ENCODE measurements at regions not wholly inside any gene's neighbourhood (a gene's known extent, or its start where the extent isn't known, plus 50 kb on each side); places are given as distances from the start of the nearest gene placed in this dataset.
A peak's percentile ranks its signal among the peaks of the same experiment; 100 is the strongest.

DNA sequence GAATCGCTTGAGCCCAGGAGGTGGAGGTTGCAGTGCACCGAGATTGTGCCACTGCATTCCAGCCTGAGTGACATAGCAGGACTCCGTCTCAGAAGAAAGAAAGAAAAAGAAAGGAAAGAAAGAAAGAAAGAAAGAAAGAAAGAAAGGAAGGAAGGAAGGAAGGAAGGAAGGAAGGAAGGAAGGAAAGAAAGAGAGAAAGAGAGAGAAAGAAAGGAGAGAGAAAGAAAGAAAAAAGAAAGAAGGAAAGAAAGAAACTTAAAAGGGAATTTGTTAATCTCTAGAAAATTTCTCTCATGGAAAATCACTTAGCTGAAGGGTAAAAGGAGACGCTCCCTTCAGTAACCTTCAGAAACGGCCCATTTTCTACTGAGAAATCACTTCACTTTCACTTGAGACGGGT lies 279.5 kb upstream of the KLF6 start:
- DNase-seq, result no peak

DNA sequence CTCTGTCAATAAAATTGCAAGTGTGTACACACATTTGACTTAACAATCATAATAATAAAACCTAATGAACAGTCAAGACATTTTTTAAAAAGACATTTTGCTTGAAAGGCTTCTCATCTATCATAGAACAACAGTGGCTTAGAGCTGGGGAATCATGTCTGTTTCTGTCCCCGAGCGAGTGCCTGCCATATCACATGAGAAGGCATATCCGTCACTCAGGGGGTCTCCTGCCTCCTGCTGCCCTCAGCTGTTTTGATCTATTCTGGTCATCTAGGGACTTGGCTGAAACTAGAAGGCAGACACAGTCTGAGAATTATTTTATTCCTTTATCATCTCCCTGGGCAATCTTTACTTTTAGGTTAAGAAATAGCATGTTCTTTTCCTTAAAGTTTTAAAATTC lies 278.7 kb upstream of the KLF6 start:
- no peak for DNase-seq

DNA sequence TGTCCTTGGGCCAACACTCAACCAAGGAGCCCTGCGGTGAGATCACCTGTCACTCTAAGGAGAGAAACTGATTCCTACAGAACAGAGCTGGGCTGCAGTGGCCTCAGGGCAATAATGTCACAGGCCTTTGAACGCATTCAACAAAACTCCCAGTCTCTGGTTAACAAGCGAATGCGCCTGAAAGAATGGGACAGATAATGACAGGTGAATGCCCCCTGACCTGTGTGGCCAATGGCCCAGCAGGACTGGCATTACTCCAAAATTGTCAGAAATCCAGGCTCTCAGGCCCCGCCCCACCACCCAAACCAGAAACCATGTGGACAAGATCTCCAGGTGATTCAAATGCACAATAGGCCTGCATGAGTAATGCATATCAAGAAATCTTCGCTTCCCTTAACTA lies 277.7 kb upstream of the KLF6 start:
- DNase-seq, result no peak

DNA sequence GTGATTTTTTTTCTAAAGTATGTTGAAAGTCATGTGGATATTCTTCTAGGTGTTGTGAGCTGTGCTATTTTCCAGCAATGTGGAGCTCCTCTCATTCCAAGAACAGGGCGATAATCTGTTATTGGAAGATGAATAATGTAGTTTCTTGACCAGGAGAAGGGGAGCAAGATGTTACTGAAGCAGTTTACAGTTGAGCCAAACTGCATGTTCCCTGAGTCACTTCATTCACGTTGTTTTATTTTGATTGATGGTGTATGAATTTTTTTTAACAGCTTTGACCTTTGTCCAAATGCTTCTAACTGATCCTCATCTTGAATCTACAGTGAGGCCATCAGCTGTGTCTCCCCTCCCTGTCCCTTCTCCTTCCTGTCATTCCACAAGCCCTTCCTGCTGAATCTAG lies 277.1 kb upstream of the KLF6 start:
- DNase-seq, result no peak

DNA sequence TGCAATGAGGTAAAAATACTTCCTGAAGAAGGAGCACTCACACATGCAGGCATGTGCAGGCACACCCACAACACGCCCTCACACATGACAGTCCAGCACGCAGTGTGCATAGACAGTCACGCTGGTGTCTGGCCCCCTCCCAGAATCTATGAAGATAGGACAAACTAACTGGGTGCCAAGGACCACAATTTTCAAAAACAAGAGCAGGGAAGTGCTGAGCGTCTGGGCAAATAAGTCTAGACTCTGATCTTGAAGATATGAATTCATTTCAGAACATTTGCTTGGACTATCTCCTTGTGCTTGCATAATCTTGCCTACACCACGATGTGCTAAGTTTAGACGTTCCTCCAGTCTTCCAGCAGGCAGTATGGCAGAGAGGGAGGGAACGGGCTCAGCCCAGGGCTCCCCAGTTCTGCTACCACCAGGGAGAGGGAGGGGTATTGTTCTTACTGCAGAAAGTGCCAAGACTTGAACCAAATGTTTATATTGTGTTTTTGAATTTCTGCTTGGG lies 276.5 kb upstream of the KLF6 start:
- no peak for DNase-seq

DNA sequence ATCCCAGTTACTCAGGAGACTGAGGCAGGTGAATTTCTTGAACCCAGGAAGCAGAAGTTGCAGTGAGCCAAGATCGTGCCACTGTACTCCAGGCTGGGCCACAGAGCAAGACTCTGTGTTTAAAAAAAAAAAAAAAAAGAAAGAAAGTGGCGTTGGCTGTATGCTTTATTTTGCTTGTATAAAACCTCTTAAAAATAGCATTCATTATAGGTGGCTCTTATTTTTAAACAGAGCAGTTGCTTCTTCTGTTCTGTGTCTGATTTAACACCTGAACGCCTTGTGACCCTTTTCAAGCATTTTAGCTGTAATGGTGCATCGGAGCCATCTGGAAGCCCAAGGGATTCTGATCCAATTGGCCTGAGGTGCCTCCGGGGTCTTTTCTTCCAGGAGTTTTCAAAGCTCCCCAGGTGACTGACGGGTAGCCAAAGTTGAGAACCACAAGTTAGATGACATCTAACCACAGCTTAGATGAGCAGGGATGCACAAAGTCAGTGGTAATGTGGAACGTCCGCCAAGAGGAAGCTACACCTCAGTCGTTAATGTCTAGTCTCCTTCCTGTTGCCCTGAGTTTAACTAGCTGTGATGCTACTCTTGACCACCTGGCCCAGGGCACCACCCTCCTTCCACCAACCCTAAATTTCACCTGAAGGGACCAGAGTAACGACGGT lies 274.6 kb upstream of the KLF6 start:
- DNase-seq, result peak; percentile 40

DNA sequence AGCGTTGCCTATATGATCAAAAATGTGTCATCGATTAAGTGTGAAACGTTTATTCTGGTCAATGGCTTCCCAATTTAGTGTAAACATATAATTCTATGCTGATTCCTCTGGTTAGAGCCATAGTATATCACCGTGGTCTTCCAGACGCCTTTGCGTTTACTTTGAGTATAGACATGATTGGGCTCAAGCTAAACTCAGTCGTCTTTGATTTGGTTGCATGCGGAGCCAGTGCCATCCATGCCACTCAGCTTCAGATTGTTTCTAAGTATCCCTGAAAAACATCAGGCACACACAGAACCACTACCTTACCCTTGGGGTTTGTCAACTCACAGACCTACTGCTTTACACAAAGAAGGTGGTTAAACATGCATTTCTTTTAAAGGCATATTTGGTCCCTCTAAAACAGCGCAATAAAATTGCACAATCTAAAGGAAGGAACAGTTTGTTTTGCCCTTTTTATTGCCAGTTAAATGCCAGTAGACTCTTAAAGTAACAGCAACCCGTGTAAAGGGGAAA lies 273.6 kb upstream of the KLF6 start:
- no peak for DNase-seq

DNA sequence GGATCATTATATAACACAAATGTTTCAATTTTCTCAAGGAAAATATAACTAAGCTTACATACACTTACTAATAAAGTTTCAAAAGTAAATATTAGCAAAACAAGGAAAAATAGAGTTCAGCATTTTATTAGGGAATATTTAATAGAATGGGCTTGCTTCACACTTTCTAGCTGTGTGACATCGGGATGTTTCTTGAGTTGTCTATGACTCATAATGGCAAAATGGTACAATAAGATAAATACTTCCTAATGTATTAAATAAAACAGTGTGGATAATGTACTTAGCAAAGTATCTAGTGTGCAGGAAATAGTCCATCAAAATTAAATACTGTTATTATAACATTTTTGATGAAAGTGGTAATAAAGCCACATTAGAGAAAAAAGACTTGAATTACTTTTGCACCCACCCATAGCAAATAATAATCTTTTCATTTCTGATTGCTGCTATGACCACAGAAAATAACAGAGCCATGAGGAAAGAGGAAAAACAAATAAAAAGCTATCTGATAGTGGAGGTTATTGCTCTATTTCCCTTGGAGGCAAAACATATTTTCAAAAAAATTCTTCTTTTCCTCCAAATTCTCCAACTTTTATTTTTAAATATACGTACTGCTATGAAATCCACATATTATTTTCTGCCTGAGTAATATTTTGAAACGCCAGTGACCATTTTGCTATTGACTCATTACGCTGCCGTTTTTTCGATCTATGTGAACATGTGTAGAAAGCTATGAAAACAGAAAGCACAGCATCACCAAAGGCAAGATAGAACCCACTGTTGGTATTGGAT lies 272.9 kb upstream of the KLF6 start:
- DNase-seq, result no peak

DNA sequence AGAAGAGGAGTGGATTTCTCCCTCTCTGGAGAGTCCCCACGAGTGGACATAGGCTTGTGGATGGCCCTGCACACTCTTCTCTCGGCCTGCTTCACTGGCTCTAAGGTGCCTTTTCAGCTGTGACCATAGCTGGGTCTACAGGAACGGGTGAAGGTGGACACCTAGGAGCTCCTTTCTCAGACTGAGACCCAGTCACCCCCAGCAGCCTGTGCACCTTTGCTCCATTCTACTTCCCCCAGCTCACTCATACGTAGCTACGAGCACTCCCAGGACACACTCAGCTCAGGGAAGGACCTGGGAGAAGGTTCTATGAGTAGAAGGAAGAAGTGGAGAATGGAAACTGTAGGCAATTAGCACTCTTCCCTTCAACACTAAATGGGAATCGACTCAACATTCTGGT lies 272.0 kb upstream of the KLF6 start:
- DNase-seq, result no peak

DNA sequence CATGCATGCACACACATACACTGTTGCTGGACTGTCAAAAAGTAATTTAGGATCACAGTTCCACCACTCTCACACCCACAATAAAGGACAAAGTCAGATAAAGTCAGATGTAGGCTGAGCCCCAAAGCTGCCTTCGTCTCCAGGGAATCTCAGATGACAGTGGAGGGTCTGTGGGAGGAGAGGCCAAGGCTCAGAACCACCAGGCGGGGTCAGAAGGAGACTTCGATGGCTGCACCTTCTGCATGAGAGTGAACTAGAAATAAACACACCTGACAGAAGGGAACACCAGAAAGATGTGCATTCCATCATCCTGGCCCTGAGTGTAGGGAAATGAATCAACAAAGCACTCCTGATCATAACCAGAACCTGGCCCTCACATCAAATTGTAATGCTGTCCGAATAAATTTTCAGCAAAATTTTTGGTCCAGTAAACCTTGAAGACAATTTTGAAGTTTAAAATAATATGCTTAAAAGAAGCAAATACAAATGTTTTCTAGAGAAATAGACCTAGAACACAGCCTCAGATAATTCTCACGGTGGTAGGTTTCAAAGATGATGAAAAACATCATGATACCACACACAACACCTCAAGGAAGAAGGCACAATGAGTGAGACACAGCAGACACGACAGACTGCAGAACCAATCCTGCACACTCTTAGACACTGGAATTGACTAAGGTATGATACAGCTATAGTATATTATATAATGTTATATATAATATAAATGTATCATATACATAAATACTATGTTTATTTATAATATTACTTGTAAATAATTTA lies 269.8 kb upstream of the KLF6 start:
- no peak for DNase-seq

DNA sequence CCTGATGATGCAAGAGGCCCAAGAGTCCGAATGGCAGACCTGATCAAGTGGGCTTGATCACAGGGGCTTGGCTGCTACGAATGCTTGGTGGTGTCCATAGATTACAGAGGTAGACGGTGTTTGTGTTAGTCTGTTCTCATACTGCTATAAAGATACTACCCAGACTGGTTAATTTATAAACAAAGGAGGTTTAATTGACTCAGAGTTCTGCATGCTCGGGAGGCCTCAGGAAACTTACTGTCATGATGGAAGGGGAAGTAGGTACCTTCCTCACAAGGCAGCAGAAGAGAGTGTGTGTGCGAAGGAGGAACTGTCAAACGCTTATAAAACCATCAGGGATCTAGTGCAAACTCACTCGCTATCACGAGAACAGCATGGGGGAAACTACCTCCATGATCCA lies 268.9 kb upstream of the KLF6 start:
- no peak for DNase-seq

DNA sequence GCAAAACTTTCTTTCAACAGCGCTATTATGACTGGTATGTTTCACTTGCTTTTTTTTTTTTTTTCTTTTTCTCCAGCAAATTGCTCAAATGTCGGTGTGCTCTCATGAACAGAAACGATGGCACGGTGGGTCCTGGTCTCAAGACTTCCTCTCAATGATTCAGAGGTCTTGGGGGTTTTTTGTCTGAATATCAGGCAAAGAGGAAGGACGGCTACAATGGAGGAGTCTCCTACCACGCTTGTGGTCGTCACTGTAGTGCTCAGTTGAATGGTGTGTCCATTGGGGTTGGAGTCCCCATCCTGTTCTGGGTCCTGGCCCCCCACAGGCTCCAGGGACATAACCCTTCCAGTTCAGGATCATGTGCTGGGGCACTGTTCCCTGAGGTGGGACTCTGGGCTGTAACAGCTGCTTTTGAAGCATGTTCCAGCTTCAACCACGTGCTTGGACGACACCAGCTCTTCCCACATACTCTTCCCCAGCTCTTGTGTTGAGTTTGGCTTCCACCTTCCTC lies 266.7 kb upstream of the KLF6 start:
- DNase-seq, result no peak

DNA sequence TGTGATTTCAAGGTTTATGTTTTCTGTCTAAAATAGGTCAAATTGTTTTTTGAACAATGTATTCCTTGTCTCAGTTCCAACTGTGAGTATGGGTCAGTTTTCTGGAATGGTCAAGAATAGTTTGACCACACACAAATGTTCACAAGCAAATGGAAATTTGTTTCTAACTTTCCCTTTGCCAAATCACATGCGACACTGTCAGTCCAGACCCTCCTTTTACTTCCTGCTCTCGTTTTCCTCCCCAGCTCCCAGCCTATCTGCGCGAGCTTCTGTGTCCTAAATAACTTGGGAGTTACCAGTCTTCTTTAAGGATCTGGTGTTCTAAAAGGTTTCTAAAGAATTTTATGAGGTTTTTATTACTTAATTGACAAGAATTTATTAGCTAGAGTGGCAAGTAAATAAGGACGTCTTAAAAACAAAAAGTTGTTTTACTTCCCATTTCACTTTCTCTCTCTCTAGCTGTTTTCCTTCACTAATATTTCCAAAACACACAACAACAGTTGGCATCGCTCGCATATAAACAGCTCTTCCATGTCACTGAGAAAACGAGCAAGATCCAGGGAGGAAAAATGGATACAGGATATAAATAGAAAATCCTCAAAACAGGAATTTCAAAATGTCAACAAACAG lies 266.1 kb upstream of the KLF6 start:
- DNase-seq, result no peak

DNA sequence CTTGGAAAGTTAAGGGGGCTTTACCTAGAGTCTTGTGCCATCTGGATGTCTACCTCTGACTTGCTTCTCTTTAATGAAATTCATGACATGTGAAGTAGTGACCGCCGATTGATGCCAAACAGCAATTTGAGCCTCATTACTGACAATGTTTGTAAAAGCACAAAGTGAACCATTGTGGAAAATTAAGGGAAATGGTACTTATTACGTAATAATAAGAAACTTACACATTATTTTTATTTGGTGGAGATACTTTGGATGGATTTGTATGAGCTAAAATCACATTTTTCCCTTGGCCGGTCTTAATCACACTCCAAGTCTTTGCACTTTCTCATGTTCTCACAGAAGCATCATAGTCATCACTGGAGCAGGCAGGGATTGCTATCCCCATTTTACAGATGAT lies 265.1 kb upstream of the KLF6 start:
- DNase-seq, result no peak

DNA sequence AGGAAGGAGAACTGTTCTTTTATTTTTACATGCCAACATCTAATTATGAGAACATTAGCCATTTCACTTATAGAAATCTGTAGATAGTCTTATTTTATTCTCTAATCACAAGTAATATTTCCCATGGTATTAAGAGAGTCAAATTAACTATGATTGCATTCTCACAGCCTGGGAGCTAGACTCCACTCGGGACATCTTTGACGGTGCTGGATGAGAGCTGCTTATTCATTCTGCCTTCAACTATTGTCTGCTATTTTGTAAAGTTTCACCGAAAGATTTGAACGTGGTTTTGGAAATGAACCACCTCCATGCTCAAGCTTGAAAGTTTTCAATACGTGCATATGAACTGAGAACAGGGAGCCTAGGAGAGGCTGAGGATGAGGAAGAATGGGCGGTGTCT lies 264.3 kb upstream of the KLF6 start:
- no peak for DNase-seq

DNA sequence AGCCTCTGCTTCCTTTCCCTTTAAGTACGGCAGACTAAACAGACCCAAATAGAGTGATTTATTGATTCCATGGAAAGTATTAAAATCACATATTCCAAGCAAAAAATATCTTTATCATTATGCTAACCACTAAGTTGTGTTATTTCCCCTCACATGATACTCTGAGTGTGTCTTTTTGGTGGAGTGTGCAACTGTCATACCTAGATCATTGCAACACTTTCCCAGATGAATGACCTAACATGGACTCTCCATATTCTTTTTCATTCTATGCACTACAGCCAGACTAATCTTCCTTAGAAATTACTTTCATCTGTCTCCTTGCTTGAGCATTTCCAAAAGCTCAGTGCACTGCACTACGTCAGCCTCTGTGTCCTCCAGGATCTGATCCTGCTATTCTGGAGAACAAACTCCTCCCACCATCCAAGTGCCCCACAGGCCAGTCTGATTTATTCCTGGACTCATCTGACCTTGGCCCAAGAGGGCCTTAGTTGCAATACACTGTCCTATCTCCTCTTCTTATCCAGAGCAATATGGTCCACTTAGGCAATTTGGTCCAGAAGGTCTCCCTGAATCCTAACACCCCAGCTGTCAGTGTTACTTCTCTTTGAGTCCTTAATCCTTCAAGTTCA lies 263.3 kb upstream of the KLF6 start:
- no peak for DNase-seq

DNA sequence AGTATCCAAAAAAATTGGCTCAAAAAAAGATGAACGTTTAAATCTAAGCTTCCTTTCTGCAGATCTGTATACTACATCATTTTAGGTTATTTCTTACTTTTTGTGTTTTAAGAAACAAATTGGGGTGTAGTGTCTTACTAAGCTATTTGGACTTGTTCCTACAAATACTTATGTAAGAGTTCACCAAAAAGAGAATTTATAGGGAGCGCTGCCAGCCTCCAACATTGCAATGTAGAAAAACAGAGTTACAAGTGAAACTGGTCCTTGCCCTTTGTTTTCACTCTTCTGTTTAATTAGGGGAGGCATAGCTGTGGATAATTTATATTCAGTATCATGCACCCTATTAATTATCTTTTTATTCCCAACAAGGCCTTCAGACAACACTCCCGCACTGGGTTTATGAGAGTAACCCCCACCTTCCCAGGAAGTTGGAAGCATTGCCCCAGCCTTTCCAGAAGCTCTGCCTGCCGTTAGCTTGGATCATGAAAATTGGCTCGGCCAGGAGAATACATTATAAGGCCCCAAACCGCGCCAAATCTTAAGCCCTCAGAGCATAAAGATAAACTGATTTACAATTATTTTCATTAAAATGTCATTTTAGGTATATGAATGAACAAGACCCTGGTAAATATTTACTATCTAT lies 261.8 kb upstream of the KLF6 start:
- DNase-seq, result no peak

DNA sequence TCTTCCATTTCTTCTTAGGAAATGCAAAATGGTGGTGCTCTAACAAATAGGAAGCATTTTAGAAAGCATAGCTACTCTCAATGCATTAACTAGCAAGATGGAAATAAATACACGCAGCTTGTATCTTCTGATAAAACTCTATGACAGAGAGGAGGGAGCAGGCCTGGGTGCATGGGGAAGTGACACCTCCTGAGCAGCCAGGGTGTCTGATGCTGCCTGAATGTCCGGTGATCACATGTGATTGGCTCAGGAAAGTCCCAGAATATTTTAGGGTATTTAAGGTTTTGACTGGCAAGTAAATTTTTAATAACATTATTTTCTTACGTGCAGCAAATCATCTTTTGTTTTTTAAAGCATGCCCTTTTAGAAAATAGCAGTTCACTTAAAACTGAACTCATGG lies 261.0 kb upstream of the KLF6 start:
- no peak for DNase-seq

DNA sequence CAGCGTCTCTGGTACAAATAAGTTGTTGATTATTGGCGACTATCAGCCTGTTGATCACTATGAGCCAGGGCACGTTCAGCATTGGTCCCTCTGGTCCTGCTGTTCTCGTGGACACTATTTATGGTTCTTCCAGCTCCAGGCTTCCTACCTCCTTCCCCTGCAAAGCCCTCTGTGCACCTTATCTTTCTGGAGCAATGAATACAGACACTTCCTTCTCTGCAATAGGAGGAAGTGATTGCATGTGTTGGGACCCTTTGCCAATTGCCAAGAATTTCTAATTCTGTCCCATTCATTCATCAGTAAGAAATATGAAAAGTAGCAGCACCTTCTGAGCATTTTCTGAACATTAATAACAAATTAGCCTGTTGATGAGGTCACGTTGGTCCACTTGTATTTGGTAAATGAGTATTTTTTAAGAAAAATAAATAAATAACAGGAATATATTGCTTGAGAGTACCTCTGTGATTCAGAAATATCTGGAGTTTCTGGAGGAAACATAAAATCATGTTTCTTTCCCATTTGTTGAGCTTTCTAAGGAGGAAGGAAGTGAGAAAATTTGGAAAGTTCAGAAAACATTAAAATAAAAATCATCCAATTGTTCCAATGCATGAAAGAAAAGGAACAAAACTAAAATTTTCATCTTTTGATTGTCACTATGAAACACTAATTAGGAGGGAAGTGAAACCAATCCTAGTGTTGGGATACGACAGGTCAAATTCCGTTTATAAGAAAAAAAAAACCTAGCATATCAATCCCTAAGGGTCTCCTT lies 259.1 kb upstream of the KLF6 start:
- no peak for DNase-seq

DNA sequence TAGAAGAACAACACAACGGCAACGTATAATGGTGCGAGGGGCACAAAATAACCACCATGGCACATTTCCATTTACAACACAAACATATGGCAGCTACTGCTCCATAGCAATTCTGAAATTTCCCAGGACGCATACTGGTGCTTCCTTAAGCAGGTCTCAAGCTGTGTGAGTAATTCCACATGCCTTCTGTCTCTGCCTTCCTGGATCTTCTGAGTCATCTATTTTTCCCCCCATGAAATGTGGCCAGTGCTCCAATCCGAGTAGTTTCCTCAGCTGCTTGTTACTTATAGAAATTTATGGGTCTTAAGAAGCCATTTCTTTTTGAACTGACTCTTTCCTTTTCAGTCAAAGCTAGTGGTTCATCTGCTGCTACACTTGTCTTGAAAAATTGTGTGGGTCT lies 256.6 kb upstream of the KLF6 start:
- DNase-seq, result no peak

DNA sequence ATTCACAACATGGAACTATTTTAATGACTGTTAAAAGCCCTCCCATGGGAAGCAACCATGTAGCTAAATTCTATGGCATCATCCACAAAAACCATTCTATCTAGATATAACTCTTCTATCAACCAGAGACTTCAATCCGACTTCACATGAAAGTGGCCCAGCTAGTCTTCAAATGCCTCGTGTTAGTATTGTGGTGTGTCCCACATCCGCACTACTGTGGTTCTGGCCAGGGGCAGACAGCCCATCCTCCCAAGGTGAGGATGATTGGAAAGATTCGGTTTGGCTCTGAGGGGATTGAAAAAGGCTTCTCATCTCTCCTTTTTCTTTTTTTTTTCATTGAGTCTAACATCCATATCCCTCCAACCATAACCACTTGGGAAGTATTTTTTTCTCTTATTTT lies 253.0 kb upstream of the KLF6 start:
- no peak for DNase-seq
